Neuronal stem cell (in vitro differentiated cells): ENCODE measurements at regions not wholly inside any gene's neighbourhood (a gene's known extent, or its start where the extent isn't known, plus 50 kb on each side); places are given as distances from the start of the nearest gene placed in this dataset.

Source experiments
- DNase-seq: peaks from one replicate; pipeline ENCODE4 v3.0.0-alpha.2; 2013; ENCODE audit warnings: low spot score
- H2AFZ ChIP-seq: one replicate; pipeline ENCODE4 v1.6.1; 2013; ENCODE audit warnings: mild to moderate bottlenecking, low read length, inconsistent platforms
- H2AK5ac ChIP-seq: 2 replicates; pipeline ENCODE4 v1.6.1; 2013; ENCODE audit warnings: low read depth, mild to moderate bottlenecking, inconsistent platforms, low read length, moderate library complexity, mixed read lengths
- H2BK120ac ChIP-seq: 2 replicates; pipeline ENCODE4 v1.6.1; 2013; ENCODE audit warnings: low read depth, mild to moderate bottlenecking, inconsistent platforms, low read length, moderate library complexity, mixed read lengths
- H2BK12ac ChIP-seq: one replicate; pipeline ENCODE4 v1.6.1; 2013; ENCODE audit warnings: low read length, inconsistent platforms
- H2BK15ac ChIP-seq: 2 replicates; pipeline ENCODE4 v1.6.1; 2013; ENCODE audit warnings: mild to moderate bottlenecking, low read length, inconsistent platforms, mixed read lengths
- H2BK5ac ChIP-seq: one replicate; pipeline ENCODE4 v1.6.1; 2013; ENCODE audit warnings: inconsistent platforms, mild to moderate bottlenecking, low read length, moderate library complexity
- H3K14ac ChIP-seq: one replicate; pipeline ENCODE4 v1.6.1; 2013; ENCODE audit warnings: low read length, inconsistent platforms
- H3K18ac ChIP-seq: 2 replicates; pipeline ENCODE4 v1.6.1; 2013; ENCODE audit warnings: low read length, inconsistent platforms
- H3K23ac ChIP-seq: 2 replicates; pipeline ENCODE4 v1.6.1; 2013; ENCODE audit warnings: low read depth, mild to moderate bottlenecking, mixed read lengths, low read length, inconsistent platforms; ENCODE audit not compliant: poor library complexity
- H3K27ac ChIP-seq: replicated peaks from 3 replicates; pipeline ENCODE4 v1.5.1; 2013; ENCODE audit warnings: low read length, inconsistent platforms
- H3K27me3 ChIP-seq, 3 experiments: 2 replicates each; pipeline ENCODE4 v1.6.1; 2013; ENCODE audit warnings: low read length in 3 of 3, mild to moderate bottlenecking in 2 of 3, inconsistent platforms in 1 of 3, low read depth in 1 of 3, mixed read lengths in 1 of 3, moderate library complexity in 1 of 3; ENCODE audit not compliant: control insufficient read depth in 3 of 3, insufficient read depth in 3 of 3
- H3K36me3 ChIP-seq, 2 donors: replicated peaks in 1 of 2; 2 replicates each; pipeline ENCODE4 v1.6.1; 2013; ENCODE audit warnings: low read length in 2 of 2; ENCODE audit not compliant: control insufficient read depth in 2 of 2, insufficient read depth in 2 of 2
- H3K4ac ChIP-seq: 2 replicates; pipeline ENCODE4 v1.6.1; 2013; ENCODE audit warnings: inconsistent platforms, mild to moderate bottlenecking, low read length, moderate library complexity
- H3K4me1 ChIP-seq, 2 donors: 1 replicate in 1 of 2; 2 replicates in 1 of 2; pipeline ENCODE4 v1.6.1; 2013; ENCODE audit warnings: low read length in 2 of 2, low read depth in 1 of 2; ENCODE audit not compliant: control insufficient read depth in 2 of 2, insufficient read depth in 1 of 2
- H3K4me2 ChIP-seq: one replicate; pipeline ENCODE4 v1.6.1; 2013; ENCODE audit warnings: mild to moderate bottlenecking, low read length, inconsistent platforms; ENCODE audit not compliant: insufficient read depth, poor library complexity, severe bottlenecking
- H3K4me3 ChIP-seq, 2 donors: 2 replicates each; pipeline ENCODE4 v1.5.1; 2013; ENCODE audit warnings: low read length in 2 of 2, mild to moderate bottlenecking in 2 of 2, inconsistent platforms in 1 of 2, moderate library complexity in 1 of 2
- H3K79me1 ChIP-seq: one replicate; pipeline ENCODE4 v1.6.1; 2013; ENCODE audit warnings: low read depth, mild to moderate bottlenecking, inconsistent platforms, low read length, moderate library complexity
- H3K9ac ChIP-seq: one replicate; pipeline ENCODE4 v1.6.1; 2013; ENCODE audit warnings: mild to moderate bottlenecking, low read depth, low read length, inconsistent platforms; ENCODE audit not compliant: poor library complexity
- H3K9me3 ChIP-seq, 2 donors: replicated peaks in 1 of 2; 2 replicates each; pipeline versions ENCODE3 to v1.6.1; 2013; ENCODE audit warnings: low read length in 2 of 2, mild to moderate bottlenecking in 2 of 2, inconsistent platforms in 1 of 2, low read depth in 1 of 2, mixed read lengths in 1 of 2, moderate library complexity in 1 of 2; ENCODE audit not compliant: control insufficient read depth in 2 of 2, insufficient read depth in 1 of 2
- H4K8ac ChIP-seq: one replicate; pipeline ENCODE4 v1.6.1; 2013; ENCODE audit warnings: low read depth, mild to moderate bottlenecking, inconsistent platforms, low read length, moderate library complexity
- H4K91ac ChIP-seq: one replicate; pipeline ENCODE4 v1.6.1; 2013; ENCODE audit warnings: low read length, low read depth, mild to moderate bottlenecking, inconsistent platforms; ENCODE audit not compliant: poor library complexity
- WGBS, 2 donors: extraction: QIAGEN DNeasy Blood & Tissue Kit; methylation state at CpG; one replicate each; pipeline ENCODE4 v1.1.7; 2013; ENCODE audit warnings: missing lambda C conversion rate in 2 of 2, mixed read lengths in 1 of 2; ENCODE audit not compliant: insufficient read length in 2 of 2, insufficient replicate concordance in 1 of 2; ENCODE audit errors: extremely low coverage in 2 of 2; 5-methylcytosine and 5-hydroxymethylcytosine counted together

- Histone ChIP-seq H4K8ac (no peak overlapping the region), H3K9me3 (no peaks in the 10 kb centered on the region), H3K18ac (no peak overlapping the region), H2AFZ (no peak overlapping the region), H3K4me1 (peaks cover 0 to 4% of the 10 kb centered on the region in 2 donors), H2AK5ac (no peak overlapping the region), H2BK15ac (peak overlapping the region; percentile 19), H3K27ac (no peak overlapping the region), H3K4me2 (no peak overlapping the region), H3K14ac (no peak overlapping the region), H2BK120ac (no peak overlapping the region), H3K27me3 (no peaks in the 10 kb centered on the region), H3K9ac (no peak overlapping the region), H2BK5ac (no peak overlapping the region), H3K23ac (no peak overlapping the region), H3K4me3 (no peak overlapping the region), H4K91ac (no peak overlapping the region), H3K36me3 (no peaks in the 10 kb centered on the region), H3K4ac (no peak overlapping the region), H3K79me1 (no peaks in the 10 kb centered on the region), H2BK12ac (no peak overlapping the region)
- WGBS, 2 donors, result no CpG with 5 or more reads among the region's 6 CpGs
- DNase-seq, result no peak
Measured at GRCh38 chr20:52746190-52746589, 226.0 kb upstream of the TSHZ2 start.

DNA sequence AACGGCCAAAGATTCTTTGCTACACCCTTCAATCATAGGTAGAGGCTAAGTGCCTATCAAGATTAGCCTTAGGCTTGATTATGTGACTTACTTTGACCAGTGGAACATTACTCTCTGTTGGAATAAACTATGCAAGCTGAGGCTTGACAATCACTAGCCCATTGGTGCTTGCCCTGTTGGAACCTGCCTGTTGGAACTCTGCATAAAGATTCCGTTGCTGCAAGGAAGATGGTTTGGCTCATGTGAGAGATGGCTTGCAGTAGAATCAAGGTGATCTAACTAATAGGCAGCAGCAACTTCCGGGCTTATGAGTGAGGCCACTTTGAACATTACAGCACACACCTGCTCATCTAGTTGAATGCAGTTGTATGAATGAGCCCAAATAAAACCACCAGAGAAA lies 227.7 kb upstream of the TSHZ2 start:
- no peak overlapping the region for H2BK15ac ChIP-seq
- H3K4me3 ChIP-seq, result no peak overlapping the region
- no peak overlapping the region for H3K18ac ChIP-seq
- H3K4me2 ChIP-seq, result no peak overlapping the region
- H3K4ac ChIP-seq, result no peak overlapping the region
- H3K36me3 ChIP-seq, result no peaks in the 10 kb centered on the region
- no peak for DNase-seq
- H3K27ac ChIP-seq, result no peak overlapping the region
- H4K91ac ChIP-seq, result no peak overlapping the region
- H2BK12ac ChIP-seq, result no peak overlapping the region
- no peak overlapping the region for H4K8ac ChIP-seq
- H2BK120ac ChIP-seq, result no peak overlapping the region
- H2BK5ac ChIP-seq, result no peak overlapping the region
- peaks cover 0 to 4% of the 10 kb centered on the region in 2 donors for H3K4me1 ChIP-seq
- WGBS, 2 donors, result no CpG with 5 or more reads among the region's 3 CpGs
- H3K23ac ChIP-seq, result no peak overlapping the region
- H2AK5ac ChIP-seq, result no peak overlapping the region
- H3K27me3 ChIP-seq, result no peaks in the 10 kb centered on the region
- no peak overlapping the region for H3K9ac ChIP-seq
- no peaks in the 10 kb centered on the region for H3K9me3 ChIP-seq
- no peak overlapping the region for H2AFZ ChIP-seq
- H3K14ac ChIP-seq, result no peak overlapping the region
- H3K79me1 ChIP-seq, result no peaks in the 10 kb centered on the region

- Histone ChIP-seq H3K79me1 (no peaks in the 10 kb centered on the region), H3K18ac (no peak overlapping the region), H3K9me3 (no peaks in the 10 kb centered on the region), H4K91ac (no peak overlapping the region), H2AFZ (no peak overlapping the region), H3K9ac (no peak overlapping the region), H4K8ac (no peak overlapping the region), H2AK5ac (no peak overlapping the region), H3K14ac (no peak overlapping the region), H3K36me3 (no peaks in the 10 kb centered on the region), H3K4ac (no peak overlapping the region), H3K4me1 (no peaks in the 10 kb centered on the region), H2BK15ac (no peak overlapping the region), H3K27me3 (peaks cover 0 to 3% (median 0%) of the 10 kb centered on the region in 3 experiments), H2BK120ac (no peak overlapping the region), H2BK12ac (no peak overlapping the region), H3K4me2 (no peak overlapping the region), H3K4me3 (no peak overlapping the region), H3K27ac (no peak overlapping the region), H2BK5ac (no peak overlapping the region), H3K23ac (no peak overlapping the region)
- no CpG with 5 or more reads among the region's 6 CpGs for WGBS, 2 donors
- no peak for DNase-seq
Measured at GRCh38 chr20:52738081-52738480, 234.1 kb upstream of the TSHZ2 start.

DNA sequence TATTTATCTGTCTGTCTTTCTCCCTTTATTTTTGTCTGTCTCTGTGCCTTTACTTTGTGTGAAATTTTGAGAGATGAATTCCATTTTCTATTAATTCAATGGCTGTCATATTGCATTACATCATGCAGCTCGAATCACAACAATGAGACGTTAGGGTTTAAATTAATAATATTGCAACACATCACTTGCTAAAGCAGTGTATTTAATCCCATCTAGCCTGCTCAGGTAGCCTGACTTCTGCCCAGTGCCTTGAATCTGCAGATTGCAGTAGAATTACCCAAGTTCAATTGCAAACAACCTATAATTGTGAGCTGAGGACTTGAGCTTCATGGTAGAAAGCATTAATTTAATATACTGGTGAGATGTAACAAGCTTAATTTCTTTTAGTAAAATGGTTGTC lies 235.7 kb upstream of the TSHZ2 start:
- Histone ChIP-seq H3K9ac (no peak overlapping the region), H3K4ac (no peak overlapping the region), H3K4me1 (peaks cover 0 to under 1% of the 10 kb centered on the region in 2 donors), H2BK120ac (no peak overlapping the region), H3K36me3 (no peaks in the 10 kb centered on the region), H3K27ac (no peak overlapping the region), H3K14ac (no peak overlapping the region), H4K8ac (no peak overlapping the region), H3K23ac (no peak overlapping the region), H3K4me3 (no peak overlapping the region), H2AFZ (no peak overlapping the region), H2BK12ac (no peak overlapping the region), H4K91ac (no peak overlapping the region), H3K9me3 (no peaks in the 10 kb centered on the region), H3K79me1 (no peaks in the 10 kb centered on the region), H3K4me2 (no peak overlapping the region), H2BK5ac (no peak overlapping the region), H2AK5ac (no peak overlapping the region), H3K18ac (no peak overlapping the region), H2BK15ac (no peak overlapping the region), H3K27me3 (peaks cover 0 to 3% (median 0%) of the 10 kb centered on the region in 3 experiments)
- DNase-seq, result no peak
- whole genome bisulfite sequencing, 2 donors, result no CpG with 5 or more reads among the region's 2 CpGs
